GM12891 (cell line): ENCODE measurements at regions not wholly inside any gene's neighbourhood (a gene's known extent, or its start where the extent isn't known, plus 50 kb on each side); places are given as distances from the start of the nearest gene placed in this dataset.

Source experiments
- POLR2A ChIP-seq: IDR thresholded peaks from 2 replicates; pipeline ENCODE4 v1.6.1; 2011; ENCODE audit warnings: low read depth, low read length, control low read depth
- TAF1 ChIP-seq: IDR thresholded peaks from 2 replicates; pipeline ENCODE4 v1.6.1; 2011; ENCODE audit warnings: low read depth, low read length, control low read depth

- no peak for TF ChIP-seq POLR2A
- TF ChIP-seq TAF1, result no peak
Observed at GRCh38 chr1:14380408-14380807, 218.1 kb upstream of the KAZN start.
